ENCODE measurements at regions not wholly inside any gene's neighbourhood (a gene's known extent, or its start where the extent isn't known, plus 50 kb on each side); places are given as distances from the start of the nearest gene placed in this dataset.

DNA sequence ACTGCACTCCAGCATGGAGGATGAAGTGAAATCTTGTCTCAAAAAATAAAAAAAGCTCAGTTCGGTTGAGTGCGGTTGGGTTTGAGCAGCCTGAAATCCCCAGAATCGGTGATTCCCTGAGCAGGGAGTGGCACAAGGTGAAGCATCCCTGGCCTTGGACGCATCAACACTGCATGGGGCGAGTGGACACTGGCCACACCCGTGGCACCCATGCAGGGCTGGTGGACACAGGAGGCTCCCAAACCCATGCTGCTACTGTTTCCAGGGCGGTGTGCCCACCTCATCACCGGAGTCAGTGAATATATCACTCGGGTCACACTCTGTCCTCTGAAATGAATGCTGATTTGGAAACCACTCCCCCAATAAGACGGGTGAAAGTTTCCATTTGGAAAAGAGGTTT, 53.4 kb upstream of the ACTRT2 start:
- no peak for TF ChIP-seq RAD21 (IDR thresholded peaks at IDR 0.05 in 1 of 2, conservative IDR thresholded peaks at IDR 0.05 in 1 of 2; ENCODE audit: low read depth in 2 of 2, low read length in 2 of 2)
- TF ChIP-seq, protein P1, sequence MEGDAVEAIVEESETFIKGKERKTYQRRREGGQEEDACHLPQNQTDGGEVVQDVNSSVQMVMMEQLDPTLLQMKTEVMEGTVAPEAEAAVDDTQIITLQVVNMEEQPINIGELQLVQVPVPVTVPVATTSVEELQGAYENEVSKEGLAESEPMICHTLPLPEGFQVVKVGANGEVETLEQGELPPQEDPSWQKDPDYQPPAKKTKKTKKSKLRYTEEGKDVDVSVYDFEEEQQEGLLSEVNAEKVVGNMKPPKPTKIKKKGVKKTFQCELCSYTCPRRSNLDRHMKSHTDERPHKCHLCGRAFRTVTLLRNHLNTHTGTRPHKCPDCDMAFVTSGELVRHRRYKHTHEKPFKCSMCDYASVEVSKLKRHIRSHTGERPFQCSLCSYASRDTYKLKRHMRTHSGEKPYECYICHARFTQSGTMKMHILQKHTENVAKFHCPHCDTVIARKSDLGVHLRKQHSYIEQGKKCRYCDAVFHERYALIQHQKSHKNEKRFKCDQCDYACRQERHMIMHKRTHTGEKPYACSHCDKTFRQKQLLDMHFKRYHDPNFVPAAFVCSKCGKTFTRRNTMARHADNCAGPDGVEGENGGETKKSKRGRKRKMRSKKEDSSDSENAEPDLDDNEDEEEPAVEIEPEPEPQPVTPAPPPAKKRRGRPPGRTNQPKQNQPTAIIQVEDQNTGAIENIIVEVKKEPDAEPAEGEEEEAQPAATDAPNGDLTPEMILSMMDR (IDR thresholded peaks at IDR 0.05; ENCODE audit: control extremely low read depth in 1 of 3, insufficient read depth in 1 of 3, low read depth in 1 of 3, low read length in 3 of 3) = no peak
- TF ChIP-seq HDAC2 (IDR thresholded peaks at IDR 0.05; ENCODE audit: borderline replicate concordance in 1 of 2, low read depth in 2 of 2, low read length in 2 of 2) = no peak
- TF ChIP-seq HDAC6 (IDR thresholded peaks at IDR 0.05; ENCODE audit: low read depth, low read length) = no peak
- TF ChIP-seq EGR1 (IDR thresholded peaks at IDR 0.05; ENCODE audit: borderline replicate concordance, low read depth, low read length) = no peak
